ENCODE measurements at regions not wholly inside any gene's neighbourhood (a gene's known extent, or its start where the extent isn't known, plus 50 kb on each side); places are given as distances from the start of the nearest gene placed in this dataset.

GRCh38 chr1:164240081-164240480, 318.9 kb upstream of the PBX1 start:
- no peak for DNase-seq (ENCODE audit: low spot score)
- TF ChIP-seq CTCF (IDR thresholded peaks at IDR 0.05; ENCODE audit: extremely low read depth, missing control alignments), result no peak

- no peak for TF ChIP-seq CTCF (IDR thresholded peaks at IDR 0.05; ENCODE audit: extremely low read depth, missing control alignments)
- DNase-seq (ENCODE audit: low spot score), result no peak
Measured at GRCh38 chr1:164250365-164250764, 308.6 kb upstream of the PBX1 start.

- no peak for TF ChIP-seq CTCF (IDR thresholded peaks at IDR 0.05; ENCODE audit: extremely low read depth, missing control alignments)
Measured at GRCh38 chr1:164256456-164256855, 302.5 kb upstream of the PBX1 start.

GRCh38 chr1:164261691-164262240, 297.2 kb upstream of the PBX1 start:
- no peak for TF ChIP-seq CTCF (IDR thresholded peaks at IDR 0.05; ENCODE audit: extremely low read depth, missing control alignments)
- DNase-seq (ENCODE audit: low spot score), result no peak

More at GRCh38 chr1:164256456-164256855, 302.5 kb upstream of the PBX1 start:
- no peak for DNase-seq (ENCODE audit: low spot score)

GRCh38 chr1:164263540-164263939, 295.4 kb upstream of the PBX1 start:
- no peak for DNase-seq (ENCODE audit: low spot score)
- TF ChIP-seq CTCF (IDR thresholded peaks at IDR 0.05; ENCODE audit: extremely low read depth, missing control alignments), result no peak

GRCh38 chr1:164265232-164265631, 293.8 kb upstream of the PBX1 start:
- TF ChIP-seq CTCF (IDR thresholded peaks at IDR 0.05; ENCODE audit: extremely low read depth, missing control alignments), result no peak

GRCh38 chr1:164272156-164272555, 286.8 kb upstream of the PBX1 start:
- no peak for TF ChIP-seq CTCF (IDR thresholded peaks at IDR 0.05; ENCODE audit: extremely low read depth, missing control alignments)
- no peak for DNase-seq (ENCODE audit: low spot score)

More at GRCh38 chr1:164265232-164265631, 293.8 kb upstream of the PBX1 start:
- no peak for DNase-seq (ENCODE audit: low spot score)

All from GM20000 (cell line).